GM10248 (cell line): ENCODE measurements at regions not wholly inside any gene's neighbourhood (a gene's known extent, or its start where the extent isn't known, plus 50 kb on each side); places are given as distances from the start of the nearest gene placed in this dataset.
"Not testable (repeated sequence)": the region's sequence is repeated elsewhere in the genome, so short reads cannot be mapped to it uniquely, and the experiment has no call there.

Experiments used
- CTCF ChIA-PET: fragments of 300-600 bp; sonication (Branson Sonifier 250); formaldehyde crosslinking; extraction: SDS; loops from one replicate; lab custom pipeline; 2021; ENCODE audit warnings: antibody characterized with exemption; lab: Yijun Ruan, JAX
- POLR2A ChIA-PET: fragments of 350-650 bp; sonication (Branson Sonifier 250); formaldehyde crosslinking; extraction: SDS; loops from one replicate; lab custom pipeline; 2020; ENCODE audit warnings: antibody characterized with exemption; lab: Yijun Ruan, JAX
- DNase-seq: peaks from one replicate; pipeline ENCODE4 v3.0.0; 2012; ENCODE audit errors: extremely low spot score
- CTCF ChIP-seq: IDR thresholded peaks from 2 replicates; pipeline ENCODE4 v1.5.1; 2012; ENCODE audit warnings: mild to moderate bottlenecking, low read depth; ENCODE audit errors: extremely low read depth, missing control alignments, control extremely low read depth

- TF ChIP-seq CTCF = no peak
- POLR2A ChIA-PET = no interaction called here
- DNase-seq = no peak
- CTCF ChIA-PET = no interaction called here
Observed at GRCh38 chr2:138874251-138874650, 94.1 kb upstream of the NXPH2 start.

- POLR2A ChIA-PET, CTCF ChIA-PET, DNase-seq: not testable (repeated sequence)
Observed at GRCh38 chr2:138872116-138872515, 91.9 kb upstream of the NXPH2 start.

GRCh38 chr2:138871312-138871711 lies 91.1 kb upstream of the NXPH2 start:
- ChIA-PET POLR2A (no interaction called here), CTCF (interaction anchor here (1.1 kb wide), 1 partner anchor 17 kb away, joined by 3 read pairs; no protein-coding TSS in a partner anchor)
- DNase-seq = no peak
- TF ChIP-seq CTCF = no peak

GRCh38 chr2:138867341-138867740 lies 87.2 kb upstream of the NXPH2 start:
- DNase-seq = no peak
- CTCF ChIA-PET = interaction anchor here (2.1 kb wide), 1 partner anchor 21 kb away, joined by 8 read pairs; no protein-coding TSS in a partner anchor
- no peak for TF ChIP-seq CTCF
- POLR2A ChIA-PET = no interaction called here

GRCh38 chr2:138866797-138867196 lies 86.6 kb upstream of the NXPH2 start:
- no peak for DNase-seq
- ChIA-PET CTCF (interaction anchor here (2.1 kb wide), 1 partner anchor 20 kb away, joined by 8 read pairs; no protein-coding TSS in a partner anchor), POLR2A (no interaction called here)
- TF ChIP-seq CTCF = no peak

- ChIA-PET POLR2A (no interaction called here), CTCF (interaction anchor here (0.7 to 4.9 kb wide), 2 partner anchors 8 to 11 kb away, joined by 3 to 29 read pairs; no protein-coding TSS in a partner anchor)
- no peak for DNase-seq
- TF ChIP-seq CTCF = no peak
Observed at GRCh38 chr2:138853761-138854160, 73.6 kb upstream of the NXPH2 start.

- CTCF ChIA-PET = interaction anchor here (0.7 to 1.5 kb wide), 3 partner anchors 10 to 48 kb away, joined by 3 read pairs; no protein-coding TSS in a partner anchor
Observed at GRCh38 chr2:138853296-138853695, 73.1 kb upstream of the NXPH2 start.

More at GRCh38 chr2:138853296-138853695, 73.1 kb upstream of the NXPH2 start:
- POLR2A ChIA-PET = no interaction called here
- no peak for DNase-seq
- no peak for TF ChIP-seq CTCF
